A673 (cell line): ENCODE measurements at regions not wholly inside any gene's neighbourhood (a gene's known extent, or its start where the extent isn't known, plus 50 kb on each side); places are given as distances from the start of the nearest gene placed in this dataset.
"Not testable (repeated sequence)": the region's sequence is repeated elsewhere in the genome, so short reads cannot be mapped to it uniquely, and the experiment has no call there.

Experiments used
- EZH2 ChIP-seq: fragments of 200-600 bp; sonication (generic); IDR thresholded peaks from 2 replicates; pipeline ENCODE4 v1.6.1; 2017; ENCODE audit warnings: borderline replicate concordance, low read depth, mild to moderate bottlenecking, mixed read lengths, antibody characterized with exemption, low read length; ENCODE audit not compliant: poor library complexity, severe bottlenecking
- TF ChIP-seq, protein P1 (sequence below): fragments of 300-800, 200-600 bp; sonication (generic); conservative IDR thresholded peaks from 2 replicates; pipeline ENCODE4 v1.5.1; 2017; ENCODE audit warnings: low read depth, mild to moderate bottlenecking, antibody characterized with exemption, low read length, moderate library complexity, mixed read lengths

DNA sequence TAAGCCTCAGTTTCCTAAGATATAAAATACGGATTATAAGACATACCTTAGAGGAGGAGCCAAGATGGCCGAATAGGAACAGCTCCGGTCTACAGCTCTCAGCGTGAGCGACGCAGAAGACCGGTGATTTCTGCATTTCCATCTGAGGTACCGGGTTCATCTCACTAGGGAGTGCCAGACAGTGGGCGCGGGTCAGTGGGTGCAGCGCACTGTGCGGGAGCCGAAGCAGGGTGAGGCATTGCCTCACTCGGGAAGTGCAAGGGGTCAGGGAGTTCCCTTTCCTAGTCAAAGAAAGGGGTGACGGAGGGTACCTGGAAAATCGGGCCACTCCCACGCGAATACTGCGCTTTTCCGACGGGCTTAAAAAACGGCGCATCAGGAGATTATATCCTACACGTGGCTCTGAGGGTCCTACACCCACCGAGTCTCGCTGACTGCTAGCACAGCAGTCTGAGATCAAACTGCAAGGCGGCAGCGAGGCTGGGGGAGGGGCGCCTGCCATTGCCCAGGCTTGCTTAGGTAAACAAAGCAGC, 1877.1 kb upstream of the C9orf72 start:
- TF ChIP-seq, protein P1, sequence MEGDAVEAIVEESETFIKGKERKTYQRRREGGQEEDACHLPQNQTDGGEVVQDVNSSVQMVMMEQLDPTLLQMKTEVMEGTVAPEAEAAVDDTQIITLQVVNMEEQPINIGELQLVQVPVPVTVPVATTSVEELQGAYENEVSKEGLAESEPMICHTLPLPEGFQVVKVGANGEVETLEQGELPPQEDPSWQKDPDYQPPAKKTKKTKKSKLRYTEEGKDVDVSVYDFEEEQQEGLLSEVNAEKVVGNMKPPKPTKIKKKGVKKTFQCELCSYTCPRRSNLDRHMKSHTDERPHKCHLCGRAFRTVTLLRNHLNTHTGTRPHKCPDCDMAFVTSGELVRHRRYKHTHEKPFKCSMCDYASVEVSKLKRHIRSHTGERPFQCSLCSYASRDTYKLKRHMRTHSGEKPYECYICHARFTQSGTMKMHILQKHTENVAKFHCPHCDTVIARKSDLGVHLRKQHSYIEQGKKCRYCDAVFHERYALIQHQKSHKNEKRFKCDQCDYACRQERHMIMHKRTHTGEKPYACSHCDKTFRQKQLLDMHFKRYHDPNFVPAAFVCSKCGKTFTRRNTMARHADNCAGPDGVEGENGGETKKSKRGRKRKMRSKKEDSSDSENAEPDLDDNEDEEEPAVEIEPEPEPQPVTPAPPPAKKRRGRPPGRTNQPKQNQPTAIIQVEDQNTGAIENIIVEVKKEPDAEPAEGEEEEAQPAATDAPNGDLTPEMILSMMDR, result not testable (repeated sequence)
- not testable (repeated sequence) for TF ChIP-seq EZH2
